ENCODE measurements at regions not wholly inside any gene's neighbourhood (a gene's known extent, or its start where the extent isn't known, plus 50 kb on each side); places are given as distances from the start of the nearest gene placed in this dataset.
"Not testable (repeated sequence)": the region's sequence is repeated elsewhere in the genome, so short reads cannot be mapped to it uniquely, and the experiment has no call there.

DNA sequence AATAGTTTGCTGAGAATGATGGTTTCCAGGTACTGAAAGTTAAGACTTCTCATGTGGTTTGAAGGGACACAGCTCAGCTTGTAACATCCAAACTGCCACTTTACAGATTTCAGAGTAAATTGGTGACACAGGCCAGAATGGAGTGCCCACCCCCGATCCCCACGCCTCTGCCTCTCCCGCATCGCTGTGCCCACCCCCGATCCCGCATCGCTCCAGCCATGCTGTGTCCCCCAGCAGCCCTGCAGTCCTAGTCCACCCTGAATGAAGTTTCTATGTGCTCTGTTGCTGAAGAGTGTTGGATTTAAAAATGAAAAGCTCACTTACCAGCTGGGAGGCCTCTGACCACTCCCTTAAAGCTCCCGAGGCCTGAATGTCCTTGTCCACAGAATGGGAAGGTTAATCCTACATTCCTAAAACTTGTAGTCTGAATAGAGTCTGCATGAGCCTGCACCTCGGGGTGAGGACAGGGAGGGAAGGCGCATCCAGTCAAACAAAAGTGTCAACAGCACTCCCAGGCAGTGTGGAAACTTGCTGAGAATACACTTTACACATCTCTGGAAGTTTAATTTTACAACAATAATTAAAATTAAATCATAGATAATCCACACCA is 176.4 kb upstream of the ID2 start:
- H3K36me3 ChIP-seq (ENCODE audit: low read depth) = no peaks in the 10 kb centered on the region
- no peak overlapping the region for H3K4me3 ChIP-seq
- H3K9me3 ChIP-seq = no peaks in the 10 kb centered on the region
- TF ChIP-seq, protein P1, sequence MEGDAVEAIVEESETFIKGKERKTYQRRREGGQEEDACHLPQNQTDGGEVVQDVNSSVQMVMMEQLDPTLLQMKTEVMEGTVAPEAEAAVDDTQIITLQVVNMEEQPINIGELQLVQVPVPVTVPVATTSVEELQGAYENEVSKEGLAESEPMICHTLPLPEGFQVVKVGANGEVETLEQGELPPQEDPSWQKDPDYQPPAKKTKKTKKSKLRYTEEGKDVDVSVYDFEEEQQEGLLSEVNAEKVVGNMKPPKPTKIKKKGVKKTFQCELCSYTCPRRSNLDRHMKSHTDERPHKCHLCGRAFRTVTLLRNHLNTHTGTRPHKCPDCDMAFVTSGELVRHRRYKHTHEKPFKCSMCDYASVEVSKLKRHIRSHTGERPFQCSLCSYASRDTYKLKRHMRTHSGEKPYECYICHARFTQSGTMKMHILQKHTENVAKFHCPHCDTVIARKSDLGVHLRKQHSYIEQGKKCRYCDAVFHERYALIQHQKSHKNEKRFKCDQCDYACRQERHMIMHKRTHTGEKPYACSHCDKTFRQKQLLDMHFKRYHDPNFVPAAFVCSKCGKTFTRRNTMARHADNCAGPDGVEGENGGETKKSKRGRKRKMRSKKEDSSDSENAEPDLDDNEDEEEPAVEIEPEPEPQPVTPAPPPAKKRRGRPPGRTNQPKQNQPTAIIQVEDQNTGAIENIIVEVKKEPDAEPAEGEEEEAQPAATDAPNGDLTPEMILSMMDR (IDR thresholded peaks at IDR 0.05) = no peak
- DNase-seq (peak in 1 of 3 donors; percentile 7), ATAC-seq (no peak)
- peaks cover 8% of the 10 kb centered on the region for H3K4me1 ChIP-seq (ENCODE audit: low read depth)
- intact Hi-C loops (cut with DNase I, micrococcal nuclease) = no loop called here

DNA sequence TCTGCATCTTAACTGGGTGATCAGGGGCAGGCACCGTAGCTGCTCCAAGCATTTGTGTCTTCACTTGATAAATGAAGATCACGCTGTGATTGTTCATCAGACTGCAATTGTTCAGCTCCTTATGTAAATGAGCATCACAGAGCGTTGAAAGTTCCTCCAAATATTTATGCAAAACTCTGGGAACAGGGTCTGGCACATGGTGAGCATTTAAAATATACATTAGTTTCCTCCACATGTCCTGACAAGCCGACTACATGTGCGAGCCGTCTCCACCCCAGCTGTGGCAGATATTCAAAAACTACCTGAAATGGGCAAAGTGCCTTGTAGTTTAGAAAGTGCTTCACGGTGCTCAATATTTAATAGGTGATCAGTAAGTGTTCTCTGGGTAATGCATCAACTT is 175.1 kb upstream of the ID2 start:
- H3K4me1 ChIP-seq (ENCODE audit: low read depth) = no peaks in the 10 kb centered on the region
- H3K4me3 ChIP-seq = no peak overlapping the region
- ATAC-seq (no peak), DNase-seq (no peak)
- no peaks in the 10 kb centered on the region for H3K9me3 ChIP-seq
- no peaks in the 10 kb centered on the region for H3K36me3 ChIP-seq (ENCODE audit: low read depth)
- TF ChIP-seq, protein P1 (IDR thresholded peaks at IDR 0.05) = no peak
- intact Hi-C loops (cut with DNase I, micrococcal nuclease) = no loop called here

DNA sequence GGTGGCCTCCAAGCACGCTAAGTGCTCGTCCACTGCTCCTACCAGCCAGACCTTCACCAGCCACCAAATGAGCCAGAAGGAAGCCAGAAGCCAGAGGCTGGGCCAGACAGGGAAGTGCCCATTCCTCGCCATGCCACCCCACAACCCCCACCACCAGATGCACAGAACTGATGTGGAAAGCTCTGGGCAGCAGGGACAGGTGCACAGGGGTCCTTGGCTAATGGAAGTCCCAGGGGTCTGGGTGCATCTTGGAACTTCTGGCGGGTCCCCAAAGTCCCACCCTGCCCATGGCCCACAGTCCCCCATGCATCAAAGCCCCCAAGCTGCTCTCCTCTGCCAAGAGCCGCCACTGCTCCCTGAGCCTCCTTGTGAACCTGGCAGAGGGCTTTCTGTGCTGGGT is 173.1 kb upstream of the ID2 start:
- ATAC-seq = no peak
- no peaks in the 10 kb centered on the region for H3K9me3 ChIP-seq

DNA sequence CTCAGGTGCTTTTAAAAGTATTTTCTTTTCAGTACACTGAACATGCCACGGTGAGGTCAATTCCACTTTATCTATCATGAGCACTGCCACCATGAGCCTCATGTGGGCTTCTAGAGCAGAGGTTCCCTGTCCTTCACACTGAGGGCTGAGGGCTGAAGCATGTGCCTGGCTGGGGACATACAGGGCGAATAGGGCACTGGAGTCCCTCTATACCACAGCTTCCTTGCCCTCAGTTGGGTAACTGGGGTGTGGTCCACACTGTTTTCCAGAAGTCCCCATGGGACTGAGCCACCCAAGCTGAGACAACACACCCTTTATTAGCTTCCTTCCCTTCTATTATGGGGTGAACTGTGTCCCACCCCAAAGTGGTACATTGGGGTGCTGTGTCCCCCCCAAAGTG is 172.2 kb upstream of the ID2 start:
- Histone ChIP-seq H3K36me3 (ENCODE audit: low read depth) (no peaks in the 10 kb centered on the region), H3K4me1 (ENCODE audit: low read depth) (peaks cover 3% of the 10 kb centered on the region), H3K9me3 (no peaks in the 10 kb centered on the region), H3K4me3 (no peak overlapping the region)
- ATAC-seq = no peak
- DNase-seq = no peak
- TF ChIP-seq, protein P1 (IDR thresholded peaks at IDR 0.05) = no peak
- intact Hi-C loops (cut with DNase I, micrococcal nuclease) = no loop called here

More for the DNA sequence above, 173.1 kb upstream of the ID2 start:
- DNase-seq = no peak
- Histone ChIP-seq H3K4me1 (ENCODE audit: low read depth) (no peaks in the 10 kb centered on the region), H3K36me3 (ENCODE audit: low read depth) (no peaks in the 10 kb centered on the region), H3K4me3 (no peak overlapping the region)
- intact Hi-C loops (cut with DNase I, micrococcal nuclease) = no loop called here
- TF ChIP-seq, protein P1 (IDR thresholded peaks at IDR 0.05) = no peak

DNA sequence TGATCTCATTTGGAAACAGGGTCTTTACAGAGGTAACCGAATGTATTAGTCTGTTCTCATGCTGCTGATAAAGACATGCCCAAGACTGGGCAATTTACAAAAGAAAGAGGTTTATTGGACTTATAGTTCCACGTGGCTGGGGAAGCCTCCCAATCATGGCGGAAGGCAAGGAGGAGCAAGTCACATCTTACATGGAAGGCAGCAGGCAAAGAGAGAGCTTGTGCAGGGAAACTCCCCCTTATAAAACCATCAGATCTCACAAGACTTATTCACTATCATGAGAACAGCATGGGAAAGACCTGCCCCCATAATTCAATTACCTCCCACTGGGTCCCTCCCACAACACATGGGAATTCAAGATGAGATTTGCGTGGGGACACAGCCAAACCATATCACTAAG is 171.8 kb upstream of the ID2 start:
- H3K4me3 ChIP-seq; H3K4me1 ChIP-seq (ENCODE audit: low read depth); H3K9me3 ChIP-seq; DNase-seq; ATAC-seq; H3K36me3 ChIP-seq (ENCODE audit: low read depth); intact Hi-C loops (cut with DNase I, micrococcal nuclease): not testable (repeated sequence)

DNA sequence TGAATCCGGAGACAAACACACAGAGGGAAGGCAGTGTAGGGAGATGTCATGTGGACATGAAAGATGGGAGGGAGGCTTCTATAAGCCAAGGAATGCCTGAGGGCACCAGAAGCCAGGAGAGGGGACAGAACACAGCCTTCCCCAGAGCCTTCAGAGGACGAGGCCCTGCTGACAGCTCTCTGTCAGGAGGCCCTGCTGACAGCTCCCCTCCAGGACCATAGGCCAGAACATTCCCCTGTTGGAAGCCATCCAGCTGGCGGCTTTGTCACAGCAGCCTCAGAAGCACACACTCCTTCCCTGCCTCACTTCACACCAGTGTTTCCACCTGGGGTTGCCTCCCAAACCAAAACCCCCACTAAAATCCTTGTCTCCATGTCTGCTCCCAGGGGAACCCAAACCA is 171.3 kb upstream of the ID2 start:
- intact Hi-C loops (cut with DNase I, micrococcal nuclease) = no loop called here
- H3K4me3 ChIP-seq = no peak overlapping the region
- ATAC-seq (no peak), DNase-seq (no peak)
- H3K36me3 ChIP-seq (ENCODE audit: low read depth) = no peaks in the 10 kb centered on the region
- TF ChIP-seq, protein P1 (IDR thresholded peaks at IDR 0.05) = no peak
- H3K9me3 ChIP-seq = no peaks in the 10 kb centered on the region
- peaks cover 6% of the 10 kb centered on the region for H3K4me1 ChIP-seq (ENCODE audit: low read depth)

Data from mucosa of descending colon (tissue), 3 donors.